NCI-H510A treated with DMSO at 0.1 percent for 48 hours (cell line): ENCODE measurements at regions not wholly inside any gene's neighbourhood (a gene's known extent, or its start where the extent isn't known, plus 50 kb on each side); places are given as distances from the start of the nearest gene placed in this dataset.

ENCODE experiments used
- DNase-seq: peaks from one replicate; lab custom pipeline; 2025; lab: John Stamatoyannopoulos, UW

DNA sequence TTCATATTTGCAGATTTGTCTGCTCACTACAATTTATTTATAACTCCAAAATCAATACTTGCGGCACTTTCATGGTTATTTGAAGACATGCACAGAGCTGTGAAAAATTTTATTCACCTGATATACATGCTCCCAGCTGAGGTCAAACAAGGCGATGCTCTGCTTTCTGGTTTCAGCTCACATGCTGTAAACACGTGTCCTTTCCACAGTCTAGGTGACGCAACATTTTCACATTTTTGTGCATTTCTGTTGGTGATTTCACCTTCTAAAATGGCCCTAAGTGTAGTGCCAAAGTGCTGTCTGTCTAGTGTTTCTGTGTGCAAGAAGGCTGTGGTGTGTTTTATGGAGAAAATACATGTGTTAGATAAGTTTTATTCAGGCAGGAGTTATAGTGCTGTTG is 650.5 kb downstream of the RNF144B start:
- no peak for DNase-seq

DNA sequence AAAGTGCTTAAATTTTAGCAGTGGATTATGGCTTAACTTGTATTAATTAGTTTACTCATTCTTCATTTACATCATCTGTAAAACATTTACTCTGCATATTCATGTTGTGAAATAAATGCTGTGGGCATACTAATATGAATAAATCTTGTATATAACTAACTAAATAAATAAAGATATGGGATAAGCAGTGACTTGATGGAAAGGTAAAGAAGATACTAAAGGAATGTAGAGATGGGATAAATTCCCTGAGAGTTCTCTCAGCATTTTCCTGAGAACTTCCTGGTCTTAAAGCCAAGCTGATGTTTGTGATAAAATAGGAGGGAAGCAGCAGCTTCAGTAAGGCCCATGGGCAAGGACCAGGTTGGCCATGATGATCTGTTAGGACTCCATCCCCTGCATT is 652.1 kb downstream of the RNF144B start:
- no peak for DNase-seq

- DNase-seq: no peak
Measured at GRCh38 chr6:19041906-19042305, 654.8 kb downstream of the RNF144B start.

- no peak for DNase-seq
Measured at GRCh38 chr6:19042420-19042819, 655.3 kb downstream of the RNF144B start.

GRCh38 chr6:19050765-19051164 is 663.6 kb downstream of the RNF144B start:
- DNase-seq: no peak

GRCh38 chr6:19052219-19052618 is 665.1 kb downstream of the RNF144B start:
- no peak for DNase-seq

- no peak for DNase-seq
Measured at GRCh38 chr6:19059102-19059501, 672.0 kb downstream of the RNF144B start.

GRCh38 chr6:19067165-19067564 is 680.0 kb downstream of the RNF144B start:
- DNase-seq: no peak

- no peak for DNase-seq
Measured at GRCh38 chr6:19070520-19070919, 683.4 kb downstream of the RNF144B start.

GRCh38 chr6:19083801-19084200 is 696.7 kb downstream of the RNF144B start:
- no peak for DNase-seq

DNA sequence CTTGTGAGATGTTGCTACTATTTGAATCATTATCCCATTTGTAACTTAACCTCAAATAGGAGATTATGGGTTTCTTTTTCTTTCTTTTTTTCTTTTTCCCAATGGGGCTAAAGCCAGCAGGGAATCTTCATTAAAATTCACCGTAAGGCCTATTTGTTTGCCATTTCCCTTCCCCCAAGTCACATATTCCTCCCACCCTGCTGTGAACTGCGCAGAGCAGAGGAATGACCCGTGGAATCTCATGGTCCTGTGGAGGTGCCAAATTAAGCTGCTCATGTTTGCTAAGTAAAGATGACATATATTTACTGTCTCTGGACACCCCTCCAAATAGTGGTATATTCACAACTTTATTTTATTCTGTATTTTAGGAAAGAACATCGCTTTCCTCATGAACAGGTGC is 699.3 kb downstream of the RNF144B start:
- no peak for DNase-seq

DNA sequence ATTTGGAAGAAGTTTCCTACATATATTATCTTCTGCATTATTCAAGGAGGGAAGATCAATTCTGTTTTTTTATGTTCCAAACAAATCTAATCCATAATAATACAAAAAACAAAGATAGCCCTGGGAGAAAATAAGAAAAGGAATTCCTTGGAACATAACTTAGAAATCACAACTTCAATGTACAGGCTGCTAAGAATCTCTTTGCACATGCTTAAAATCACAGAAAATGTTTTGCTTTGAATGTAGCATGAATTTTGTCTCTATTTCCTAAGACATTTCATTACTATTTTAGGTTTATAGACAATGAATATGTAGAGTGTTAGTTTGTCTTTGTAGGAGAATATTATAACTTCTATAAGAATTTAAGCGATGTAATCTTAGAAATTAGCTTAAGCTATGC is 700.1 kb downstream of the RNF144B start:
- no peak for DNase-seq

DNA sequence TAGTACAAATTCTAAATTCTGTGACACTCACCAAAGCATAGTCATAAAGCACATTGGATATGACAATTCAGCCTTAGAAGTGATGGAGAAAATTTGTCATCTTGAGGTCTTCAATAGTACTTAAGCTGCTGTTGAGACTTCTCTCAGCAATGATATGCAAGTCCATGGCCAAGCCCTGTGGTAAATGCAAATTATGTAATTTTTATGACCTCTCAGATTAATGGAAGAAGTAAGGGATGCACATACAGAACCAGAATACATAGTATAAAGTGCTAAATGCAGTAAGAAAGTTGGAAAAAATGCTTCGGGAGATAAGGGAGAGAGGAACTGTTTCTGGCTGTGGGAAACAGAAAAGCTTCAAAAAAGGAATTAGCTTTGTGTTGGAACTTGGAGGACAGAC is 700.7 kb downstream of the RNF144B start:
- no peak for DNase-seq

GRCh38 chr6:19100752-19101151 is 713.6 kb downstream of the RNF144B start:
- no peak for DNase-seq

DNA sequence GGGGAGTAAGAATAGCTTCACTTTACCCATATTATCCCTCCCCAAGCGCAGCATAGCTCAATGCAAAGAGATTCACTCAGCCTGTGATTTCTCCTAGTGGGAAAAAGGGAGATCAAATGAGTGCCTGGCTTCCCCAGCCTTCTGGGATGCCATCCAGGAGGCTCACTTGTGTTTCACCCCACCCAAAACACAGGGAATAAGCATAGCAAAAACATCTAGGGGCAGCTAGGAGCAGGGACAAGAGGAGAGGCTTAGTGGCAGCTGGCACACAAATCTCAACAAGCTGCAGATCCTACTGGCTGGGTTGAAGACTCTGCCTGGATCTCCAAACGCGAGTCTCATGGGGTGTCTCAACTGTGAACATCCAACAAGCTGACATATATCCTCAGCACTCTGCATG is 715.8 kb downstream of the RNF144B start:
- no peak for DNase-seq

GRCh38 chr6:19107468-19107867 is 720.3 kb downstream of the RNF144B start:
- no peak for DNase-seq

GRCh38 chr6:19121521-19121920 is 715.6 kb upstream of the ID4 start:
- DNase-seq: no peak

DNA sequence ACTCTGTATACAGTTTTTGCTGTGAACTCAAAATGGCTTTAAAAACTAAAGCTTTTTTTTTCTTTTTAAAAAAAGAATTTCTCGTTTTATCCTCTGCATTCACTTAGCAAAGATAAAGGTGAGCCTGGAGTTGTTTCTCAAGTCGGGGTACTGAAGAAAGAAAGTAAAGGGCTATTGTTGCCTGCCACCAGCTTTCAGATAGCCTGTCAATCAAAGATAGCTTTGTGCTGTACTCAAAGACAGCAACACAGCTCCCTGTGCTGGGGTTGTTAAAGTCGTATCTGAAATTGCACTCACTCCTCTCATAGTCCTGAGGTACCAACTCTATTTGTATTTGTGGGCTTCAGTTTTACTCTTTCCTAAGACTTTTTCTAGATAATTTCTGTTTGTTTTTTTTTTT is 710.1 kb upstream of the ID4 start:
- no peak for DNase-seq

GRCh38 chr6:19128701-19129100 is 708.5 kb upstream of the ID4 start:
- DNase-seq: no peak

DNA sequence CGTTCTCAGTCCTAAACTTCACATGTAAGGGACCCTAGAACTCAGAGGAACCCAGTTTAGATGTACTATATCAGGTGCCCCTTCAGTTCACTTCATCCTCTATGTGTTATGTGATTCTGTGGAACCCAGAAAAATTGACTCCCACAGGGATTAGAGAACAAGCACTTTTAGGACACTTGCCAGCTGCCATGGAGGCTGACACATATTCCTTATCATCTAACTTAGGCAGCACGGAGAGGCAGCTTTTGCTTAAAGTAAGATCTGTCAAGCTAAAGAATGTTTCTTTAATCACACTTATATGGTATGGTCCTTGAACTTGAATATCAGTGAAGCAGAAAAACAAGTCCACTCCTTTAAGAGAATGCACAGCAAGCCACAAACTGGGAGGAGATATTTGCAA is 701.5 kb upstream of the ID4 start:
- DNase-seq: no peak

- DNase-seq: no peak
Measured at GRCh38 chr6:19137505-19137904, 699.7 kb upstream of the ID4 start.

GRCh38 chr6:19142275-19142674 is 694.9 kb upstream of the ID4 start:
- DNase-seq: no peak

GRCh38 chr6:19150307-19150706 is 686.9 kb upstream of the ID4 start:
- DNase-seq: no peak

- no peak for DNase-seq
Measured at GRCh38 chr6:19153270-19153980, 683.7 kb upstream of the ID4 start.

- no peak for DNase-seq
Measured at GRCh38 chr6:19153981-19154295, 683.2 kb upstream of the ID4 start.
